Left colon (tissue), 2 donors: ENCODE measurements at regions not wholly inside any gene's neighbourhood (a gene's known extent, or its start where the extent isn't known, plus 50 kb on each side); places are given as distances from the start of the nearest gene placed in this dataset.

Source experiments
- ATAC-seq: fragments of 200-7000 bp; cut with Tn5 transposase; one replicate; pipeline ENCODE4 v1.9.1; 2020; ENCODE audit warnings: mild to moderate bottlenecking, moderate library complexity
- DNase-seq, 2 donors: peaks; one replicate each; pipeline ENCODE4 v3.0.0-alpha.2; 2020
- intact Hi-C, 2 donors: fragments of 100-400 bp; cut with DNase I in 1 of 2; cut with micrococcal nuclease in 1 of 2; formaldehyde crosslinking; loops; one replicate each; pipeline versions ENCODE4 v1.11.2 to v1.14.0; 2022; cut with DNase I, micrococcal nuclease
- donor health status: DM: no; HTN: no; CAD: no.
- donor health status: DM: yes; HTN: yes; CAD: no.

DNA sequence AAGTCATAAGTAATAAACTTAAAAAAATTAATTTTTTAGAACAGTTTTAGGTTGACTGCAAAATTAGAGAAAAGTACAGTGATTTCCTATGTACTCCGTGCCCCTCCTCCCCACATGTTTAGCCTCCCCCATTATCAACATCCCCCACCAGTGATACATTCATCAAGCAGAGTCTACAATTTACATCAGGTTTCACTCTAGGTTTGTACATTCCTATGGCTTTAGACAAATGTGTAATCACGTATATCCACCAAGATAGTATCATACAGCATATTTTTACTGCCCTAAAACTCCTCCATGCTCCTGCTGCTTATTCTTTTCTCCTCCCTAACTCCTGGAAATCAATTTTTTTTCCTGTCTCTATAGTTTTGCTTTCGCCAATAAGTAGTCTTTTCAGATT, 438.7 kb downstream of the LRFN5 start:
- no peak for DNase-seq
- intact Hi-C loops, result no loop called here
- ATAC-seq, result no peak

DNA sequence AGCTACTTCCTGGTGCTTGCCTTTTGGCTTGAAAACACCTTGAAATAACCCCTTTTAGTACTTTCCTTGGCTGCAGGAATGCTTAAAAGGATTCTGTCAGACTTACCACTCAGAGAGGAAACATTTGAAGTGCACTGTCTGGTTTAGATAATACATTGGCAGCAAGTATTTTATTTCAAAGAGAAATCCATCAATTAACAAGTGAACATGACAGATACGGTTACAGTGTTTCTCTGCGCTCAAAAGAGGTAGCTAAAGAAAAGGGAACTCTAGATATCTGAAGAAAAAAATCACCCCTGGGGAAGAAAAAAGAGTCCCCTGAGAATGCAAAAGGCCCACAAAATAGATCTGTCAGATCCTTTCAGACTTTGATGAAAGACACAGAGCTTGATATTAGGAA, 421.9 kb downstream of the LRFN5 start:
- no peak for ATAC-seq
- intact Hi-C loops, result no loop called here
- no peak for DNase-seq

DNA sequence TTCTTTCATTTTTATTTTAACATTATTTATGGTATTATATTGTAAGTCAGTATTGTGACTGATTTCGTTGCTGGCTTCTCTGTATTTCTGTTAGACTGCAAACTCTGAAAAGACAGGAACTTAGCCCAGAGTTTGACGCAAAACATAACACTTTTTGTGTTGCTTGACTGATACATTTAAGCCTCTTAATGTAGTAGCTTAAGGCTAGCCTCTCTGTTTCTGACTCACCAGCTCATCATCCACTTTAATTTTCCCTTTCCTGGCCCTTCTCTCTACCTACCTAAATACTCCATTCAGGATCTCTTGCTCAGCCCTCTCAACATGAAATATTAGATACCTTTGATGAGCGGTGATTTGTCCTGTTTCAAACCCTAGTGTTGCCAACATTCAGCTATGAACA, 420.6 kb downstream of the LRFN5 start:
- intact Hi-C loops, result no loop called here
- DNase-seq, result no peak
- ATAC-seq, result no peak

- intact Hi-C loops, result no loop called here
- ATAC-seq (no peak), DNase-seq (no peak)
These were observed 416.8 kb downstream of the LRFN5 start for GRCh38 chr14:42023452-42023851.

GRCh38 chr14:42014301-42014700, 407.6 kb downstream of the LRFN5 start:
- intact Hi-C loops, result no loop called here
- no peak for DNase-seq
- no peak for ATAC-seq

- no peak for ATAC-seq
- intact Hi-C loops, result no loop called here
- DNase-seq, result no peak
These were observed 406.9 kb downstream of the LRFN5 start for GRCh38 chr14:42013559-42013958.

DNA sequence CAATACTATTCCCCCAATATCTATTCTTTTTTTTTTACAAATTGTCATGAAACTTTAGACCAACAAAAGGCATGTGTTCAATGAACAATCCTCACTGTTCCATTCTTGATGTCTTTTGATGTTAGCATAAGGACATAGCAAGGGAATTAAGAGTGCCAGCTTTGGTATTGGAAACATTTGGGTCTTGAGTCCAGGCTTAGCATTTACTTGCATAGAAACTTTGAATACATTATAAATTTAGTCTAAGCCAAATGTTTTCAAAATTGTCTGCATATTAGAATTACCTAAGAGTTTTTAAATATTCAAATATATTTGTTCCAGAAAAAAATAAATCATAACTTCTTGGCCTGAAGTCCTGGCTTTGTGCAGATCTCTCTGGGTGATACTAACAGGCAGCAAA, 406.5 kb downstream of the LRFN5 start:
- intact Hi-C loops, result no loop called here
- ATAC-seq, result no peak
- no peak for DNase-seq

- intact Hi-C loops, result no loop called here
- ATAC-seq (no peak), DNase-seq (no peak)
These were observed 404.5 kb downstream of the LRFN5 start for GRCh38 chr14:42011221-42011620.

GRCh38 chr14:42004321-42004720, 397.6 kb downstream of the LRFN5 start:
- DNase-seq, result no peak
- intact Hi-C loops, result no loop called here
- ATAC-seq, result no peak

DNA sequence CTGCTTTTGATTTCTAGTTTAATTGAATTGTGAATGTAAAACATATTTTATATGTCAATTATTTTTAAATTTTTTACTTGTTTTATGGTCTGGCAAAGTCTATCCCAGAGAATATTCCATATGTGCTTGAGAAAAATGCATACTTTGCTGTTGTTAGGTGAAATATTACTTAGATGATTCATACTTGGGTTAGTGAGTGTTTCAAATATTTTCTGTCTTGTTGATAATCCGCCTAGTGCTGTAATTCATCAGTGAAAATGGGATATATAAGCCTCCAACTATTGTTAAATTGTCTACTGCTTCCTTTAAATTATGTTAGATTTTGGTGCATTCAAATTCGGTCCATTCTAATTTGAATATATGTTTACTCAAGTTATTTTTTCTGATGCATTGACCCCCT, 395.5 kb downstream of the LRFN5 start:
- intact Hi-C loops, result no loop called here
- no peak for DNase-seq
- no peak for ATAC-seq

GRCh38 chr14:42001431-42001830, 394.8 kb downstream of the LRFN5 start:
- intact Hi-C loops, result no loop called here
- DNase-seq (no peak), ATAC-seq (no peak)

DNA sequence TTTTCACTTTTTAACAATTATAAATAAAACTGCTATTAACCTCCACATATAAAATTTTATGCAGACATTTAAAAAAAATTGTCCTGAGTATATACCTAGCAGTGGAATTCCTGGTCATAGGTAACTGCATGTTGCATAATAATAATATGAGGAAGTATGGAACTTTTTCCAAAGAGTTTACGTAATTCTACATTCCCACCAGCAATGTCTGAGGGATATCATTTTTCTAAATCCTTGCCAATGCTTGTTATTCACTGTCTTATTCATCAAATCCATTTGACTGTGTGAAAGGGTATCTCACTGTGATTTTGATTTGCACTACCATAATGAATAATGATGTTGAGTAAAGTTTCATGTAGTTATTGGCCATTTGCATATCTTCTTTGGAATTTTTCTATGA, 393.8 kb downstream of the LRFN5 start:
- intact Hi-C loops, result no loop called here
- no peak for ATAC-seq
- DNase-seq, result no peak

DNA sequence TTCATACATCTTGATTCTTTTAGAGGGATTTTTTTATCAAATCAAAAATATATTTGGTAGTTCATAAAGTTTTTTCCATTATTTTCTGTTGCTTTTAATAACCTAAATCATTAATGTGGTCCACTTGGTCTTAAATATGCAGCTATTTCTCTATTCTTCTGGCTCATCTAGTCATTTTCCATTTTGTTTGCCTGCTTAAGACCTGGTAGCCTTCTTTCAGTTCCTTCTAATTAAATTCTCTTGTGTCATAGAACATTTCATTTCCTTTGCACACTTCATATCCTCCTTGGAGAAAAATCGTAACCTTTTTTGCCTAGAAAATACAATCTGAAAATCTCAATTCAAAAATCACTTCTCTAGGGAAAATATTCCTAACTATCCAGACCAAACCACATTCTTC, 387.0 kb downstream of the LRFN5 start:
- ATAC-seq, result no peak
- no peak for DNase-seq
- intact Hi-C loops, result no loop called here

DNA sequence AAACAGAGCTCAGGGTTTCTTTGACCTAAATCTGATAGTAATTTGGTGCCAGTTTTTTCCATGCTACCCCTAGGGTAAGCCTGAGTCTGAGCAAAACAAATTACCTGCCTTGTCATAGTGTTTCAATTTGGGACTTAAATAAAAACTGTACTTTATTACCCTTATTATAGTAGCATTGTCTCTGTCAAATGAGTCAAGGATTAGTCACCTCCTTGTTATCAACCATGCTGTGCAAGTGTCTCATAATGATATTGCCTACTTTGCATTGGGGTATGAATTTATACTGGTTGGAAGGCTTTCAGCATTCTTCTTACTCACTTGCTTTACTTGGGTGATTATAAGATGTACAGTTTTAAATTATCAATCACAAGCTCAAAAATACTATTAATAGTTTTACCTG, 380.0 kb downstream of the LRFN5 start:
- DNase-seq (no peak), ATAC-seq (no peak)
- intact Hi-C loops, result no loop called here

DNA sequence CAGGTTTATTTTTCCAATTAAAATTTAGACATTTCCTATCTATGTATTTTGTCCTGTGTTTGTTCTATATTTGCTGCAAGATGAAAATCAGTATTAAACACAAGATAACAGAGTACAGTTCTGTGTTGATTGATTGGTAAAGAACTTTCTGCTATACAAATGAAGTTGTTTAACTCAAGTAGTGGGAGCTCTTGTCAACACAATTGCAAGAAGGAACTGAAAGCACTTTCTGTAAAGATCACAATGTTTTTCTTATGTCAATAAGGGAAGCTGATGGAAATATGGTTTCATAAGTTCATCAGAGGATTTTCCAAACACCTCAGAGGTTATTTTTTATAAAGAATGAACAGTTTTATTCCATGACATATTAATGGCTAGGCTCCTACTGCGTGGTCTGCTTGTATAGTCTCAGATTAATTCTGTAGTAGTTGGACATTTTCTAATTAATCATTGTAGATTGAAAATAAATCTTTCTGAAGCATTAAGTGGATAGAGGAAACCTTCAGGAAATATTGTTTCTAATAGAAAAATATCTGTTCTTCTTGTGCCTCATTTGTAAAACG, 379.5 kb downstream of the LRFN5 start:
- ATAC-seq (no peak), DNase-seq (no peak)
- intact Hi-C loops, result no loop called here

DNA sequence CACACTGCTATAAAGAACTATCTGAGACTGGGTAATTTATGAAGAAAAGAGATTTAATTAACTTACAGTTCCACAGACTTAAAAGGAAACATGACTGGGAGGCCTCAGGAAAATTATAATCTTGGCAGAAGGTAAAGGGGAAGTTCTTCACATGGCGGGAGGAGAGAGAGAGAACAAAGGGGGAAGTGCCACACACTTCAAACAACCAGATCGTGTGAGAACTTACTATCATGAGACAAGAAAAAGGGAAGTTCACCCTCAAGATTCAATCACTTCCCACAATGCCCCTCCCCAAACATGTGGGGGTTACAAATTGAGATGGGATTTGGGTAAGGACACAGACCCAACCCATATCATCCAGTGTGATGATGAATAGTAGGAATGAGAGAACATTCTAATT, 366.5 kb downstream of the LRFN5 start:
- intact Hi-C loops, result no loop called here
- DNase-seq (no peak), ATAC-seq (no peak)

GRCh38 chr14:41972531-41972930, 365.9 kb downstream of the LRFN5 start:
- ATAC-seq, result no peak

DNA sequence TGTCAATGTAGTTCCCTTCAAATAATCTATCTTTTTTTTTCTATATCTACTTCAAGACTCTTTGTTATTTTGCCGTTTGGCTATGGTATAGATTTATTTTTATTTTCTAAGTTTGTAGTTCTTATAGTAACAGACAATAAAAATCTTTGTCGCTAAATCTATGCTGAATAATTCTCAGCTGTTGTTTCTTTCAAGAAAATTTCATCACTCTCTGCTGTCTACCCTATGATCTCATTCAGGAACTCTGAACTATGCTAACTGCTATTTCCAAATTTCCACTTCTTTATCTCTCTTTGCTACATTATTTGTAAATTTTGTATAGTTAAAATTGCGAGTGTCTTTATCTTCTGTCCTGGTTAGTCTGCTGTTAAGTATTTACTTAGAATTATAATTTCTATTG, 353.6 kb downstream of the LRFN5 start:
- DNase-seq (no peak), ATAC-seq (no peak)
- intact Hi-C loops, result no loop called here

More at GRCh38 chr14:41972531-41972930, 365.9 kb downstream of the LRFN5 start:
- intact Hi-C loops, result no loop called here
- no peak for DNase-seq

- intact Hi-C loops, result no loop called here
- ATAC-seq, result no peak
- DNase-seq, result no peak
These were observed 350.8 kb downstream of the LRFN5 start for GRCh38 chr14:41957459-41957858.
